ENCODE measurements at regions not wholly inside any gene's neighbourhood (a gene's known extent, or its start where the extent isn't known, plus 50 kb on each side); places are given as distances from the start of the nearest gene placed in this dataset.

GRCh38 chr2:111219285-111219684, 98.6 kb downstream of the BCL2L11 start:
- no peak for DNase-seq

GRCh38 chr2:111219734-111220505, 99.2 kb downstream of the BCL2L11 start:
- DNase-seq: no peak

GRCh38 chr2:111220962-111221361, 100.2 kb downstream of the BCL2L11 start:
- DNase-seq: no peak

GRCh38 chr2:111221701-111222100, 101.0 kb downstream of the BCL2L11 start:
- no peak for DNase-seq

GRCh38 chr2:111222204-111222866, 101.6 kb downstream of the BCL2L11 start:
- DNase-seq: no peak

GRCh38 chr2:111225856-111226255, 105.1 kb downstream of the BCL2L11 start:
- no peak for DNase-seq

- no peak for DNase-seq
Observed at GRCh38 chr2:111226876-111227700, 106.4 kb downstream of the BCL2L11 start.

- no peak for DNase-seq
Observed at GRCh38 chr2:111227716-111228141, 107.0 kb downstream of the BCL2L11 start.

GRCh38 chr2:111231532-111232252, 111.0 kb downstream of the BCL2L11 start:
- DNase-seq: peak; percentile 1

GRCh38 chr2:111235192-111236015, 114.7 kb downstream of the BCL2L11 start:
- peak; percentile 1 for DNase-seq

GRCh38 chr2:111236025-111236424, 115.3 kb downstream of the BCL2L11 start:
- peak; percentile 25 for DNase-seq

- DNase-seq: no peak
Observed at GRCh38 chr2:111238296-111238695, 117.6 kb downstream of the BCL2L11 start.

GRCh38 chr2:111239107-111239506, 118.4 kb downstream of the BCL2L11 start:
- no peak for DNase-seq

- DNase-seq: no peak
Observed at GRCh38 chr2:111239581-111240249, 119.0 kb downstream of the BCL2L11 start.

- no peak for DNase-seq
Observed at GRCh38 chr2:111243295-111243694, 122.6 kb downstream of the BCL2L11 start.

GRCh38 chr2:111244864-111245263, 124.2 kb downstream of the BCL2L11 start:
- no peak for DNase-seq

- DNase-seq: no peak
Observed at GRCh38 chr2:111246620-111247061, 125.9 kb downstream of the BCL2L11 start.

- no peak for DNase-seq
Observed at GRCh38 chr2:111247491-111247890, 126.8 kb downstream of the BCL2L11 start.

- no peak for DNase-seq
Observed at GRCh38 chr2:111249806-111250205, 129.1 kb downstream of the BCL2L11 start.

GRCh38 chr2:111250448-111251030, 129.8 kb downstream of the BCL2L11 start:
- DNase-seq: no peak

- DNase-seq: no peak
Observed at GRCh38 chr2:111251711-111252110, 131.0 kb downstream of the BCL2L11 start.
